ENCODE measurements at regions not wholly inside any gene's neighbourhood (a gene's known extent, or its start where the extent isn't known, plus 50 kb on each side); places are given as distances from the start of the nearest gene placed in this dataset.
A peak's percentile ranks its signal among the peaks of the same experiment; 100 is the strongest.

DNA sequence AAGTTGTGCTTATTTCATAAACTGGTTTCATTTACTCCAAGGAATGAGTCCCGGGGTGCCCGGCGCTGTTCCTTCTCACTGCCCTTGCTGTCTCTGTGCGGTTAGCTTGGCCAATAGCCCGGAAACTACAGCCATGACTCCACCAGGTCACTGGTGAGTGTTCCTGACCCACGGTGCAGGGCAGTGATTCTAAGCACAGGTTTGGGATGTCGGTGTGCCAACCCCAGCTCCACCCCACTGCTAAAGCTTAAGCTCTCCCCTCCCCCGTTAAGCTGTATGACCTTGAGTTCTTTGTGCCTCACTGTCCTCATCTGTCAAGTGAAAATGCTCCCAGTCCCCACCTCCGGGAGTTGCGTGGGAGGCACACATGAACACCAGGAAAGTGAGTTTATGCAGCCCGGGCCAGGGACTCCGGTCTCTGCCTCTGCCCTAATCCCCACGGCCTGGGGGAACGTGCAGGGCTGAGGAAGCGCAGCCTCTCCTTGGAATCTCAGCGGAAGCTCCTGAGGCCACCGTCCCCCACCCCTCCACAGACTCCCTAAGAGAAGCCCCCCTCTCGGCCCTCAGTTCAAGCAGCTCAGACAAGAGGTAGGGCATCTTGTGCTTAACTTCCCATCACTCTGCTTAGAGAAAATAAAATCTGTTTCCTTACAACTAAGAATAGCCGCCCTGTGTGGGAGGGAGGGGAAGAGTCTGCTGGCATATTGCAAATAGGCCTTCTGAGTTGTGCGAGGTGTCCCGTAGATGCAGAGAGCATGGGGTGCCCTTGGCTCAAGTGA, 92.0 kb upstream of the RAI14 start:
- intact Hi-C loops (cut with DNase I), result no loop called here
- Histone ChIP-seq H3K36me3 (ENCODE audit: control insufficient read depth in 2 of 3, insufficient read depth in 3 of 3, low read length in 3 of 3) (no peaks in the 10 kb centered on the region), H3K4me1 (ENCODE audit: control insufficient read depth in 2 of 3, insufficient read depth in 2 of 3, low read depth in 1 of 3, low read length in 3 of 3) (peaks cover 0 to 8% (median 7%) of the 10 kb centered on the region in 3 donors), H3K27ac (ENCODE audit: low read depth in 2 of 2, low read length in 2 of 2) (no peak overlapping the region), H3K9me3 (ENCODE audit: control insufficient read depth in 2 of 3, insufficient read depth in 1 of 3, low read length in 3 of 3) (no peaks in the 10 kb centered on the region), H3K9ac (ENCODE audit: low read length in 3 of 3) (no peak overlapping the region), H3K27me3 (ENCODE audit: control insufficient read depth, insufficient read depth, low read length) (no peaks in the 10 kb centered on the region), H3K4me3 (ENCODE audit: low read length in 3 of 3) (no peak overlapping the region)
- TF ChIP-seq, protein P1, sequence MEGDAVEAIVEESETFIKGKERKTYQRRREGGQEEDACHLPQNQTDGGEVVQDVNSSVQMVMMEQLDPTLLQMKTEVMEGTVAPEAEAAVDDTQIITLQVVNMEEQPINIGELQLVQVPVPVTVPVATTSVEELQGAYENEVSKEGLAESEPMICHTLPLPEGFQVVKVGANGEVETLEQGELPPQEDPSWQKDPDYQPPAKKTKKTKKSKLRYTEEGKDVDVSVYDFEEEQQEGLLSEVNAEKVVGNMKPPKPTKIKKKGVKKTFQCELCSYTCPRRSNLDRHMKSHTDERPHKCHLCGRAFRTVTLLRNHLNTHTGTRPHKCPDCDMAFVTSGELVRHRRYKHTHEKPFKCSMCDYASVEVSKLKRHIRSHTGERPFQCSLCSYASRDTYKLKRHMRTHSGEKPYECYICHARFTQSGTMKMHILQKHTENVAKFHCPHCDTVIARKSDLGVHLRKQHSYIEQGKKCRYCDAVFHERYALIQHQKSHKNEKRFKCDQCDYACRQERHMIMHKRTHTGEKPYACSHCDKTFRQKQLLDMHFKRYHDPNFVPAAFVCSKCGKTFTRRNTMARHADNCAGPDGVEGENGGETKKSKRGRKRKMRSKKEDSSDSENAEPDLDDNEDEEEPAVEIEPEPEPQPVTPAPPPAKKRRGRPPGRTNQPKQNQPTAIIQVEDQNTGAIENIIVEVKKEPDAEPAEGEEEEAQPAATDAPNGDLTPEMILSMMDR (IDR thresholded peaks at IDR 0.05; ENCODE audit: borderline replicate concordance, extremely low read depth, insufficient read depth), result no peak
- FAIRE-seq, result no peak
- DNase-seq, result peak; percentile 34 to 81 (median 48)

DNA sequence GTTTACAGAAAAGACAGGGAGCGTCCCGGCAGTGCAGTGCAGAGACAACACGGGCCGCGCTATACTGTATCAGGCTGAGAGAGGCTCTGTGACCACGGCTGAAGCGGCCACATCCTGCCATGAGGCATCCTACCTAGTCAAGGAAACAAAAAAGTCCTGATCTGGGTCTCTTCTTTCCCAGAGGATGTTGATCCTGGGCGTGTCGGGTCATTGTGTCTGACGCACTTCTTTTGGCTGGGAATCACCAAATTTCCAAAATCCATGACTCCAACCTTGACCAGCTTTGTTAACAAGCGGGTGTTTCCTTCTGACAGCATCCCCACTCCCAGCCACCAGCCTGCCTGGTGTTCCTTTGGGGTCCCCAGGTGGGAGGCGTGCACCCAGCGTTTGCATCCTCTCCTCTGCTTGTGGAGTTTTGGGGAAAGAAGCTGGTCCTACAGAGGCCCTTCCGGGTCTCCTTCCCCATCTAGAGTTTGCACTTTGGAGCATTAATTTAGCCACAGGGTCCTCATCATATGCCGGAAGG, 91.4 kb upstream of the RAI14 start:
- no peak for FAIRE-seq
- Histone ChIP-seq H3K4me3 (ENCODE audit: low read length in 3 of 3) (no peak overlapping the region), H3K27ac (ENCODE audit: low read depth in 2 of 2, low read length in 2 of 2) (no peak overlapping the region), H3K9me3 (ENCODE audit: control insufficient read depth in 2 of 3, insufficient read depth in 1 of 3, low read length in 3 of 3) (no peaks in the 10 kb centered on the region), H3K36me3 (ENCODE audit: control insufficient read depth in 2 of 3, insufficient read depth in 3 of 3, low read length in 3 of 3) (no peaks in the 10 kb centered on the region), H3K9ac (ENCODE audit: low read length in 3 of 3) (no peak overlapping the region), H3K27me3 (ENCODE audit: control insufficient read depth, insufficient read depth, low read length) (no peaks in the 10 kb centered on the region), H3K4me1 (ENCODE audit: control insufficient read depth in 2 of 3, insufficient read depth in 2 of 3, low read depth in 1 of 3, low read length in 3 of 3) (peaks cover 0 to 8% (median 7%) of the 10 kb centered on the region in 3 donors)
- TF ChIP-seq, protein P1 (IDR thresholded peaks at IDR 0.05; ENCODE audit: borderline replicate concordance, extremely low read depth, insufficient read depth), result no peak
- no peak for DNase-seq
- intact Hi-C loops (cut with DNase I), result no loop called here

DNA sequence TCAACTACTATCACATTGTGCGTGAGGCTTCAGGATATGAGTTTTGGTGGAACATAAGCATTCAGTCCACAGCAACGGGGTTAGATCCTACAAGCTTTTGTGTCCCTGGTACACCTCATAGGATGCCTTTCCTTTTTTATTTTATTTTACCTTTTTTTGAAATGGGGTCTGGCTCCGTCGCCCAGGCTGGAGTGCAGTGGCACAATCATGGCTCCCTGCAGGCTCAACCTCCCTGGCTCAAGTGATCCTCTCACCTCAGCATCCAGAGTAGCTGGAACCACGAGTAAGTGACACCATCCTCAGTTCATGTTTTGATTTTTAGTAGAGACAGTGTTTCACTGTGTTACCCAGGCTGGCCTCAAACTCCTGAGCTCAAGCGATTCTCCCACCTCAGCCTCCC, 86.0 kb upstream of the RAI14 start:
- H3K27ac ChIP-seq (ENCODE audit: low read depth in 2 of 2, low read length in 2 of 2), result no peak overlapping the region
- DNase-seq, result no peak
- intact Hi-C loops (cut with DNase I), result no loop called here
- H3K36me3 ChIP-seq (ENCODE audit: control insufficient read depth in 2 of 3, insufficient read depth in 3 of 3, low read length in 3 of 3), result no peaks in the 10 kb centered on the region
- FAIRE-seq, result no peak
- no peaks in the 10 kb centered on the region for H3K9me3 ChIP-seq (ENCODE audit: control insufficient read depth in 2 of 3, insufficient read depth in 1 of 3, low read length in 3 of 3)
- H3K27me3 ChIP-seq (ENCODE audit: control insufficient read depth, insufficient read depth, low read length), result no peaks in the 10 kb centered on the region
- H3K4me3 ChIP-seq (ENCODE audit: low read length in 3 of 3), result no peak overlapping the region
- TF ChIP-seq, protein P1 (IDR thresholded peaks at IDR 0.05; ENCODE audit: borderline replicate concordance, extremely low read depth, insufficient read depth), result no peak
- H3K4me1 ChIP-seq (ENCODE audit: control insufficient read depth in 2 of 3, insufficient read depth in 2 of 3, low read depth in 1 of 3, low read length in 3 of 3), result no peaks in the 10 kb centered on the region
- H3K9ac ChIP-seq (ENCODE audit: low read length in 3 of 3), result no peak overlapping the region
